ENCODE measurements at regions not wholly inside any gene's neighbourhood (a gene's known extent, or its start where the extent isn't known, plus 50 kb on each side); places are given as distances from the start of the nearest gene placed in this dataset.

GRCh38 chr9:11542781-11543180, 930.0 kb upstream of the PTPRD start:
- no peak for DNase-seq (ENCODE audit: low spot score)
- Histone ChIP-seq H3K9me3 (ENCODE audit: low read depth, low read length, poor library complexity, severe bottlenecking) (no peaks in the 10 kb centered on the region), H3K36me3 (ENCODE audit: insufficient read depth, low read length, poor library complexity, severe bottlenecking) (no peaks in the 10 kb centered on the region), H3K27me3 (replicated peaks; ENCODE audit: insufficient read depth, low read depth, low read length, poor library complexity) (no peaks in the 10 kb centered on the region), H3K4me1 (ENCODE audit: insufficient read depth, low read length, poor library complexity, severe bottlenecking) (no peaks in the 10 kb centered on the region), H3K27ac (ENCODE audit: low read depth, low read length, poor library complexity, severe bottlenecking) (no peak overlapping the region), H3K4me3 (ENCODE audit: low read depth, low read length, poor library complexity, severe bottlenecking) (no peak overlapping the region)
- POLR2A ChIA-PET (ENCODE audit: low non-redundant PET), result no interaction called here
- TF ChIP-seq EZH2 (IDR thresholded peaks at IDR 0.05; ENCODE audit: borderline replicate concordance, low read depth, low read length, poor library complexity, severe bottlenecking) (no peak), CTCF (conservative IDR thresholded peaks at IDR 0.05; ENCODE audit: low read depth, low read length) (no peak)
- intact Hi-C loops (cut with micrococcal nuclease; ENCODE audit: unreplicated experiment), result no loop called here
- BruUV-seq (replicated peaks), result no TSS peak
- CTCF ChIA-PET, result no interaction called here

GRCh38 chr9:11546231-11546630, 933.4 kb upstream of the PTPRD start:
- CTCF ChIA-PET, result no interaction called here

GRCh38 chr9:11549311-11549794, 936.6 kb upstream of the PTPRD start:
- CTCF ChIA-PET, result no interaction called here
- Histone ChIP-seq H3K27me3 (replicated peaks; ENCODE audit: insufficient read depth, low read depth, low read length, poor library complexity) (no peaks in the 10 kb centered on the region), H3K4me1 (ENCODE audit: insufficient read depth, low read length, poor library complexity, severe bottlenecking) (no peaks in the 10 kb centered on the region), H3K36me3 (ENCODE audit: insufficient read depth, low read length, poor library complexity, severe bottlenecking) (no peaks in the 10 kb centered on the region), H3K27ac (ENCODE audit: low read depth, low read length, poor library complexity, severe bottlenecking) (no peak overlapping the region), H3K4me3 (ENCODE audit: low read depth, low read length, poor library complexity, severe bottlenecking) (no peak overlapping the region), H3K9me3 (ENCODE audit: low read depth, low read length, poor library complexity, severe bottlenecking) (no peaks in the 10 kb centered on the region)
- BruUV-seq (replicated peaks), result no TSS peak
- DNase-seq (ENCODE audit: low spot score), result no peak
- intact Hi-C loops (cut with micrococcal nuclease; ENCODE audit: unreplicated experiment), result no loop called here
- no peak for TF ChIP-seq CTCF (conservative IDR thresholded peaks at IDR 0.05; ENCODE audit: low read depth, low read length)
- TF ChIP-seq EZH2 (IDR thresholded peaks at IDR 0.05; ENCODE audit: borderline replicate concordance, low read depth, low read length, poor library complexity, severe bottlenecking), result no peak
- POLR2A ChIA-PET (ENCODE audit: low non-redundant PET), result no interaction called here

More at GRCh38 chr9:11546231-11546630, 933.4 kb upstream of the PTPRD start:
- H3K27me3 ChIP-seq (replicated peaks; ENCODE audit: insufficient read depth, low read depth, low read length, poor library complexity), result no peaks in the 10 kb centered on the region
- H3K9me3 ChIP-seq (ENCODE audit: low read depth, low read length, poor library complexity, severe bottlenecking), result no peaks in the 10 kb centered on the region
- no peaks in the 10 kb centered on the region for H3K36me3 ChIP-seq (ENCODE audit: insufficient read depth, low read length, poor library complexity, severe bottlenecking)
- no peak for DNase-seq (ENCODE audit: low spot score)
- H3K27ac ChIP-seq (ENCODE audit: low read depth, low read length, poor library complexity, severe bottlenecking), result no peak overlapping the region
- H3K4me3 ChIP-seq (ENCODE audit: low read depth, low read length, poor library complexity, severe bottlenecking), result no peak overlapping the region
- TF ChIP-seq EZH2 (IDR thresholded peaks at IDR 0.05; ENCODE audit: borderline replicate concordance, low read depth, low read length, poor library complexity, severe bottlenecking) (no peak), CTCF (conservative IDR thresholded peaks at IDR 0.05; ENCODE audit: low read depth, low read length) (no peak)
- POLR2A ChIA-PET (ENCODE audit: low non-redundant PET), result no interaction called here
- no peaks in the 10 kb centered on the region for H3K4me1 ChIP-seq (ENCODE audit: insufficient read depth, low read length, poor library complexity, severe bottlenecking)
- intact Hi-C loops (cut with micrococcal nuclease; ENCODE audit: unreplicated experiment), result no loop called here
- BruUV-seq (replicated peaks), result no TSS peak
